ENCODE measurements at regions not wholly inside any gene's neighbourhood (a gene's known extent, or its start where the extent isn't known, plus 50 kb on each side); places are given as distances from the start of the nearest gene placed in this dataset.

- TF ChIP-seq CTCF (IDR thresholded peaks at IDR 0.05; ENCODE audit: insufficient read depth, low read length, poor library complexity, severe bottlenecking) (no peak), EZH2phosphoT487 (conservative IDR thresholded peaks at IDR 0.05; ENCODE audit: low read length) (no peak)
Measured at GRCh38 chr9:1673300-1673699, 341.8 kb upstream of the SMARCA2 start.
